B cell (primary cell): ENCODE measurements at regions not wholly inside any gene's neighbourhood (a gene's known extent, or its start where the extent isn't known, plus 50 kb on each side); places are given as distances from the start of the nearest gene placed in this dataset.

ENCODE experiments used
- ATAC-seq: fragments of 200-7000 bp; cut with Tn5 transposase; one replicate; pipeline ENCODE4 v1.10.0; 2021; ENCODE audit warnings: low read depth, mild to moderate bottlenecking, moderate number of reproducible peaks, moderate library complexity
- CTCF ChIA-PET: fragments of 350-600 bp; sonication (Branson Sonifier 250); formaldehyde crosslinking; loops from one replicate; lab custom pipeline; 2021; ENCODE audit warnings: antibody characterized with exemption, inconsistent platforms; lab: Charles Lee
- POLR2A ChIA-PET: fragments of 350-600 bp; sonication (Branson Sonifier 250); formaldehyde crosslinking; loops from one replicate; lab custom pipeline; 2021; ENCODE audit warnings: antibody characterized with exemption; lab: Charles Lee
- DNase-seq: peaks from one replicate; pipeline ENCODE4 v3.0.0; 2013
- H2AFZ ChIP-seq: 2 replicates; pipeline ENCODE4 v1.6.1; 2012; ENCODE audit warnings: mild to moderate bottlenecking, low read depth, low read length; ENCODE audit not compliant: insufficient read depth, poor library complexity, severe bottlenecking
- H3K27ac ChIP-seq, 2 donors: 1 replicate in 1 of 2; 2 replicates in 1 of 2; pipeline ENCODE4 v1.5.1; 2012 to 2013; ENCODE audit warnings: low read length in 2 of 2, mild to moderate bottlenecking in 2 of 2, moderate library complexity in 1 of 2
- H3K27me3 ChIP-seq, 4 experiments: fragments of 200-600 bp in 1 of 4; sonication (generic) in 1 of 4; replicated peaks in 1 of 4; 1 replicate in 2 of 4; 2 replicates in 2 of 4; pipeline versions ENCODE4 v1.6.1 to v1.7.0; 2013 to 2016; ENCODE audit warnings: low read length in 3 of 4, mild to moderate bottlenecking in 2 of 4, mixed read lengths in 1 of 4, moderate library complexity in 1 of 4; ENCODE audit not compliant: insufficient read depth in 4 of 4, control insufficient read depth in 3 of 4; ENCODE audit errors: control extremely low read depth in 1 of 4
- H3K36me3 ChIP-seq, 2 experiments: replicated peaks in 1 of 2; 1 replicate in 1 of 2; 2 replicates in 1 of 2; pipeline versions ENCODE4 v1.6.1 to v1.7.1; 2013; ENCODE audit warnings: low read length in 1 of 2; ENCODE audit not compliant: insufficient read depth in 2 of 2, control insufficient read depth in 1 of 2; ENCODE audit errors: control extremely low read depth in 1 of 2, extremely low read depth in 1 of 2
- H3K4me1 ChIP-seq, 2 donors: fragments of 200-600 bp in 1 of 2; sonication (generic) in 1 of 2; 1 replicate in 1 of 2; 2 replicates in 1 of 2; pipeline versions ENCODE4 v1.5.1 to v1.6.1; 2013 to 2017; ENCODE audit warnings: low read length in 2 of 2; ENCODE audit not compliant: control insufficient read depth in 2 of 2, insufficient read depth in 2 of 2
- H3K4me2 ChIP-seq: replicated peaks from 2 replicates; pipeline ENCODE3; 2012; ENCODE audit warnings: mild to moderate bottlenecking, low read depth, low read length; ENCODE audit not compliant: poor library complexity, severe bottlenecking
- H3K4me3 ChIP-seq, 5 experiments: fragments of 200-600 bp in 1 of 5; sonication (generic) in 1 of 5; 1 replicate in 3 of 5; 2 replicates in 2 of 5; pipeline versions ENCODE4 v1.5.1 to v1.7.0; 2011 to 2016; ENCODE audit warnings: low read length in 4 of 5, mild to moderate bottlenecking in 4 of 5, low read depth in 2 of 5, control low read depth in 1 of 5, moderate library complexity in 1 of 5; ENCODE audit not compliant: insufficient read depth in 1 of 5; ENCODE audit errors: control extremely low read depth in 1 of 5, extremely low read depth in 1 of 5
- H3K79me2 ChIP-seq: fragments of 200-600 bp; sonication (generic); one replicate; pipeline ENCODE4 v1.6.0; 2016; ENCODE audit warnings: low read length; ENCODE audit not compliant: control insufficient read depth, insufficient read depth
- H3K9ac ChIP-seq: fragments of 200-600 bp; sonication (generic); 2 replicates; pipeline ENCODE4 v1.6.1; 2017; ENCODE audit warnings: mild to moderate bottlenecking, low read length, moderate library complexity
- H3K9me3 ChIP-seq, 3 donors: one replicate each; pipeline versions ENCODE4 v1.6.1 to v1.7.1; 2013; ENCODE audit warnings: low read length in 2 of 3; ENCODE audit not compliant: control insufficient read depth in 2 of 3, insufficient read depth in 1 of 3; ENCODE audit errors: control extremely low read depth in 1 of 3
- H4K20me1 ChIP-seq: 2 replicates; pipeline ENCODE4 v1.6.0; 2012; ENCODE audit warnings: mild to moderate bottlenecking, low read length; ENCODE audit not compliant: insufficient read depth, control insufficient read depth, poor library complexity, severe bottlenecking
- H3K27ac Mint-ChIP-seq: one replicate; pipeline ENCODE4 v1.8.0; 2021; ENCODE audit warnings: mixed read lengths
- H3K27me3 Mint-ChIP-seq: one replicate; pipeline ENCODE4 v1.8.0; 2021; ENCODE audit warnings: mixed read lengths
- H3K4me1 Mint-ChIP-seq: one replicate; pipeline ENCODE4 v1.8.0; 2021; ENCODE audit warnings: mixed read lengths
- H3K4me3 Mint-ChIP-seq: one replicate; pipeline ENCODE4 v1.8.0; 2021; ENCODE audit warnings: mixed read lengths
- H3K9me3 Mint-ChIP-seq: one replicate; pipeline ENCODE4 v1.8.0; 2022; ENCODE audit warnings: mixed read lengths; ENCODE audit not compliant: insufficient read depth
- EZH2 ChIP-seq: IDR thresholded peaks from 2 replicates; pipeline ENCODE4 v1.6.1; 2012; ENCODE audit warnings: borderline replicate concordance, low read depth, mild to moderate bottlenecking, moderate library complexity, low read length; ENCODE audit not compliant: insufficient read depth, poor library complexity, severe bottlenecking
- WGBS: methylation state at CpG from one replicate; pipeline ENCODE4 v1.1.5; 2013; ENCODE audit warnings: missing lambda C conversion rate; ENCODE audit not compliant: insufficient coverage; 5-methylcytosine and 5-hydroxymethylcytosine counted together
- intact Hi-C: fragments of 100-400 bp; cut with micrococcal nuclease; formaldehyde crosslinking; loops from one replicate; pipeline ENCODE4 v1.10.0; 2022
- TF ChIP-seq, protein P1 (sequence below): fragments of 200-600 bp; IDR thresholded peaks from one replicate; pipeline ENCODE4 v1.8.0; 2022; ENCODE audit warnings: antibody characterized with exemption, mild to moderate bottlenecking

DNA sequence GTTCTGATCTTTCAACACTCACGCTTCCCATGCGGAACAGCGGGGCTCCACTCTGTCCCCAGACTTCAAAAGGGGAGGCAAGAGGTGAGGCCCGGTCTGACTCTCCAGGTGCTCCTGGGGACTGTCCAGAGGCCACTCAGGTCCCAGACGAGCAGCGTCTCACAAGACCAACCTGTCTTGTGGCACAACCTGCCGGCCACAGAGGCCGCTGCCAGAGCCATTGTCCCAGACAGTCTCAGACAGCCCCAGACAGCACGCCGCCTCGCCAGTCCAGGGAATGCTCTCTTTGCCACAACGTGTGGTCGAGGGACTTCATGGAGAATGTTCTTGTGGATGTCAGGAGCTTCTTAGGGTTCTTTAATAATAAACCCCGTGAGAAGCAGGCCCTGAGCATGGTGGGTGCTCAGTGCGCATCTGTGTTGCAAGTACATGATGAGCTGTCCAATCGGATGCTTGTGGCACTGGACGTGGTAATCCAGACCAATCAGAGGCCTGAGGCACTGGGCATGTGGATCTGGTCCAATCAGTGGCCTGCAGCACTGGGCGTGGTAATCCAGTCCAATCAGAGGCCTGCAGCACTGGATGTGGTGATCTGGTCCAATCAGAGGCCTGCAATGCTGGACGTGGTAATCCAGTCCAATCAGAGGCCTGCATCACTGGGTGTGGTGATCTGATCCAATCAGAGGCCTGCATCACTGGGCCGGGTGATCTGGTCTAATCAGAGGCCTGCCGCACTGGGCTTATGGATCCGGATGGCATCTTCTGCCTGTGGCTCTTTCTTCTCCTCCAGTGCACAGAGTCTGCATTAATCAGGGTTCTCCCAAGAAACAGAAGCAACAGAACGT lies 76.4 kb downstream of the TMEM18 start:
- no peak for TF ChIP-seq EZH2
- TF ChIP-seq, protein P1, sequence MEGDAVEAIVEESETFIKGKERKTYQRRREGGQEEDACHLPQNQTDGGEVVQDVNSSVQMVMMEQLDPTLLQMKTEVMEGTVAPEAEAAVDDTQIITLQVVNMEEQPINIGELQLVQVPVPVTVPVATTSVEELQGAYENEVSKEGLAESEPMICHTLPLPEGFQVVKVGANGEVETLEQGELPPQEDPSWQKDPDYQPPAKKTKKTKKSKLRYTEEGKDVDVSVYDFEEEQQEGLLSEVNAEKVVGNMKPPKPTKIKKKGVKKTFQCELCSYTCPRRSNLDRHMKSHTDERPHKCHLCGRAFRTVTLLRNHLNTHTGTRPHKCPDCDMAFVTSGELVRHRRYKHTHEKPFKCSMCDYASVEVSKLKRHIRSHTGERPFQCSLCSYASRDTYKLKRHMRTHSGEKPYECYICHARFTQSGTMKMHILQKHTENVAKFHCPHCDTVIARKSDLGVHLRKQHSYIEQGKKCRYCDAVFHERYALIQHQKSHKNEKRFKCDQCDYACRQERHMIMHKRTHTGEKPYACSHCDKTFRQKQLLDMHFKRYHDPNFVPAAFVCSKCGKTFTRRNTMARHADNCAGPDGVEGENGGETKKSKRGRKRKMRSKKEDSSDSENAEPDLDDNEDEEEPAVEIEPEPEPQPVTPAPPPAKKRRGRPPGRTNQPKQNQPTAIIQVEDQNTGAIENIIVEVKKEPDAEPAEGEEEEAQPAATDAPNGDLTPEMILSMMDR, result no peak
- H3K79me2 ChIP-seq, result no peaks in the 10 kb centered on the region
- H3K27ac ChIP-seq, result no peak overlapping the region
- no peak overlapping the region for H2AFZ ChIP-seq
- 89% methylated on average over 23 of the region's 23 CpGs for WGBS
- CTCF ChIA-PET, result no interaction called here
- Mint-ChIP-seq H3K27me3 (peaks cover 4% of the 10 kb centered on the region), H3K4me1 (no peaks in the 10 kb centered on the region), H3K4me3 (no peak overlapping the region), H3K9me3 (no peaks in the 10 kb centered on the region), H3K27ac (no peak overlapping the region)
- H3K36me3 ChIP-seq, result no peaks in the 10 kb centered on the region
- no peaks in the 10 kb centered on the region for H3K4me1 ChIP-seq
- POLR2A ChIA-PET, result no interaction called here
- H4K20me1 ChIP-seq, result no peaks in the 10 kb centered on the region
- no peaks in the 10 kb centered on the region for H3K27me3 ChIP-seq
- H3K9ac ChIP-seq, result no peak overlapping the region
- no peak overlapping the region for H3K4me2 ChIP-seq
- no peak for DNase-seq
- intact Hi-C loops, result no loop called here
- peaks cover 0 to 18% (median 0%) of the 10 kb centered on the region in 3 donors for H3K9me3 ChIP-seq
- ATAC-seq, result no peak
- no peak overlapping the region for H3K4me3 ChIP-seq

DNA sequence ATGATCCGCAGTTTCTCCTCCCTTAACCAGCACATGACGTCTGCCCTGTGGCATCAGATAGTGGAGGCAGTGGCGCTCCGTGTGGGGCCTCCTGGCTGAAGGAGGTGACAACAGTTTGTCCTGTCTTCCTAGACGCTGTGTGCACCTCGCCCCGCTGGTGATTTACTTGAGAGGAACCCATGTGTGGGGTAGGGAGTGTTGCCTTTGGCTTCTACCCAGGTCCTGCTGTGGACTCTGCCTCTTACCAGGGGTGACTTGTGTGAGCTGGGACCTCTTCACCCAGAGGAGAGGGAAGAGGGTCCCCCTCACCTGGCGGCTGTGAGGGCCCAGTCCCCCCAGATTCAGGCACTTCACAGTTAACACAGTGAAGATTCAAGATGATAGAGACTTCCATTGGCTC lies 77.6 kb downstream of the TMEM18 start:
- Histone ChIP-seq H3K9ac (no peak overlapping the region), H3K9me3 (peaks cover 0 to 14% (median 0%) of the 10 kb centered on the region in 3 donors), H3K4me1 (no peaks in the 10 kb centered on the region), H3K27ac (no peak overlapping the region), H3K36me3 (no peaks in the 10 kb centered on the region), H3K4me3 (no peak overlapping the region), H4K20me1 (no peaks in the 10 kb centered on the region), H3K79me2 (no peaks in the 10 kb centered on the region), H3K27me3 (no peaks in the 10 kb centered on the region), H2AFZ (no peak overlapping the region), H3K4me2 (no peak overlapping the region)
- ChIA-PET POLR2A (no interaction called here), CTCF (no interaction called here)
- no peaks in the 10 kb centered on the region for H3K4me1 Mint-ChIP-seq
- no peak overlapping the region for H3K4me3 Mint-ChIP-seq
- TF ChIP-seq, protein P1, result no peak
- TF ChIP-seq EZH2, result no peak
- H3K9me3 Mint-ChIP-seq, result no peaks in the 10 kb centered on the region
- ATAC-seq (no peak), DNase-seq (no peak)
- WGBS, result 91% methylated on average over 5 of the region's 8 CpGs
- intact Hi-C loops, result no loop called here
- no peak overlapping the region for H3K27ac Mint-ChIP-seq
- H3K27me3 Mint-ChIP-seq, result peaks cover 4% of the 10 kb centered on the region
